ENCODE measurements at regions not wholly inside any gene's neighbourhood (a gene's known extent, or its start where the extent isn't known, plus 50 kb on each side); places are given as distances from the start of the nearest gene placed in this dataset.

GRCh38 chr2:225781145-225781544 is 381.6 kb downstream of the NYAP2 start:
- TF ChIP-seq CTCF (IDR thresholded peaks at IDR 0.05; ENCODE audit: extremely low read depth, insufficient read depth, missing control alignments): no peak
- in situ Hi-C loops (cut with MboI; ENCODE audit: low pct_unique_long_range_greater_than_20kb, low sequenced_read_pairs, unreplicated experiment): no loop called here
- DNase-seq (ENCODE audit: low spot score): no peak

GRCh38 chr2:225779829-225780228 is 380.3 kb downstream of the NYAP2 start:
- TF ChIP-seq CTCF (IDR thresholded peaks at IDR 0.05; ENCODE audit: extremely low read depth, insufficient read depth, missing control alignments): no peak
- in situ Hi-C loops (cut with MboI; ENCODE audit: low pct_unique_long_range_greater_than_20kb, low sequenced_read_pairs, unreplicated experiment): no loop called here
- no peak for DNase-seq (ENCODE audit: low spot score)

GRCh38 chr2:225773148-225773547 is 373.6 kb downstream of the NYAP2 start:
- in situ Hi-C loops (cut with MboI; ENCODE audit: low pct_unique_long_range_greater_than_20kb, low sequenced_read_pairs, unreplicated experiment): no loop called here
- DNase-seq (ENCODE audit: low spot score): no peak
- no peak for TF ChIP-seq CTCF (IDR thresholded peaks at IDR 0.05; ENCODE audit: extremely low read depth, insufficient read depth, missing control alignments)

- DNase-seq (ENCODE audit: low spot score): no peak
- no peak for TF ChIP-seq CTCF (IDR thresholded peaks at IDR 0.05; ENCODE audit: extremely low read depth, insufficient read depth, missing control alignments)
- in situ Hi-C loops (cut with MboI; ENCODE audit: low pct_unique_long_range_greater_than_20kb, low sequenced_read_pairs, unreplicated experiment): no loop called here
Observed at GRCh38 chr2:225771701-225772100, 372.2 kb downstream of the NYAP2 start.

- DNase-seq (ENCODE audit: low spot score): no peak
- TF ChIP-seq CTCF (IDR thresholded peaks at IDR 0.05; ENCODE audit: extremely low read depth, insufficient read depth, missing control alignments): no peak
- in situ Hi-C loops (cut with MboI; ENCODE audit: low pct_unique_long_range_greater_than_20kb, low sequenced_read_pairs, unreplicated experiment): no loop called here
Observed at GRCh38 chr2:225768741-225769140, 369.2 kb downstream of the NYAP2 start.

GRCh38 chr2:225766431-225766830 is 366.9 kb downstream of the NYAP2 start:
- in situ Hi-C loops (cut with MboI; ENCODE audit: low pct_unique_long_range_greater_than_20kb, low sequenced_read_pairs, unreplicated experiment): no loop called here
- DNase-seq (ENCODE audit: low spot score): no peak
- no peak for TF ChIP-seq CTCF (IDR thresholded peaks at IDR 0.05; ENCODE audit: extremely low read depth, insufficient read depth, missing control alignments)

- in situ Hi-C loops (cut with MboI; ENCODE audit: low pct_unique_long_range_greater_than_20kb, low sequenced_read_pairs, unreplicated experiment): no loop called here
- DNase-seq (ENCODE audit: low spot score): no peak
- TF ChIP-seq CTCF (IDR thresholded peaks at IDR 0.05; ENCODE audit: extremely low read depth, insufficient read depth, missing control alignments): no peak
Observed at GRCh38 chr2:225765820-225766219, 366.3 kb downstream of the NYAP2 start.
